ENCODE measurements at regions not wholly inside any gene's neighbourhood (a gene's known extent, or its start where the extent isn't known, plus 50 kb on each side); places are given as distances from the start of the nearest gene placed in this dataset.

- no peak for TF ChIP-seq CTCF (IDR thresholded peaks at IDR 0.05)
- TF ChIP-seq POLR2A (IDR thresholded peaks at IDR 0.05), result no peak
- 93 to 94% methylated on average over 2 of the region's 2 CpGs for WGBS, 2 donors
- DNase-seq, result no peak
- Histone ChIP-seq H3K27ac (no peak overlapping the region), H3K36me3 (ENCODE audit: low read depth, missing control alignments) (no peaks in the 10 kb centered on the region), H3K27me3 (no peaks in the 10 kb centered on the region), H3K4me1 (no peaks in the 10 kb centered on the region), H3K4me3 (no peak overlapping the region), H3K9me3 (no peaks in the 10 kb centered on the region)
- intact Hi-C loops (cut with DNase I; ENCODE audit: low total_unique reads), result no loop called here
Measured at GRCh38 chr1:5416518-5416917, 575.7 kb downstream of the NPHP4 start.

GRCh38 chr1:5415606-5416005 is 576.6 kb downstream of the NPHP4 start:
- no peak for DNase-seq
- intact Hi-C loops (cut with DNase I; ENCODE audit: low total_unique reads), result no loop called here
- WGBS, 2 donors, result 90 to 95% methylated on average over 7 of the region's 7 CpGs

GRCh38 chr1:5410652-5411051 is 581.6 kb downstream of the NPHP4 start:
- Histone ChIP-seq H3K36me3 (ENCODE audit: low read depth, missing control alignments) (no peaks in the 10 kb centered on the region), H3K9me3 (no peaks in the 10 kb centered on the region), H3K27ac (no peak overlapping the region), H3K27me3 (no peaks in the 10 kb centered on the region), H3K4me1 (no peaks in the 10 kb centered on the region), H3K4me3 (no peak overlapping the region)
- DNase-seq, result no peak
- WGBS, 2 donors, result 87 to 93% methylated on average over 4 of the region's 4 CpGs
- no peak for TF ChIP-seq POLR2A (IDR thresholded peaks at IDR 0.05)
- TF ChIP-seq CTCF (IDR thresholded peaks at IDR 0.05), result no peak
- intact Hi-C loops (cut with DNase I; ENCODE audit: low total_unique reads), result no loop called here

More at GRCh38 chr1:5415606-5416005, 576.6 kb downstream of the NPHP4 start:
- Histone ChIP-seq H3K36me3 (ENCODE audit: low read depth, missing control alignments) (no peaks in the 10 kb centered on the region), H3K27me3 (no peaks in the 10 kb centered on the region), H3K27ac (no peak overlapping the region), H3K9me3 (no peaks in the 10 kb centered on the region), H3K4me1 (no peaks in the 10 kb centered on the region), H3K4me3 (no peak overlapping the region)
- TF ChIP-seq POLR2A (IDR thresholded peaks at IDR 0.05) (no peak), CTCF (IDR thresholded peaks at IDR 0.05) (no peak)

GRCh38 chr1:5408401-5408800 is 583.8 kb downstream of the NPHP4 start:
- H3K9me3 ChIP-seq, result no peaks in the 10 kb centered on the region
- TF ChIP-seq CTCF (IDR thresholded peaks at IDR 0.05) (no peak), POLR2A (IDR thresholded peaks at IDR 0.05) (no peak)
- DNase-seq, result no peak
- H3K4me1 ChIP-seq, result no peaks in the 10 kb centered on the region
- H3K27me3 ChIP-seq, result no peaks in the 10 kb centered on the region
- no peak overlapping the region for H3K27ac ChIP-seq
- H3K4me3 ChIP-seq, result no peak overlapping the region
- no peaks in the 10 kb centered on the region for H3K36me3 ChIP-seq (ENCODE audit: low read depth, missing control alignments)
- WGBS, 2 donors, result 82 to 92% methylated on average over 1 of the region's 1 CpG
- intact Hi-C loops (cut with DNase I; ENCODE audit: low total_unique reads), result no loop called here

- no peak for TF ChIP-seq CTCF (IDR thresholded peaks at IDR 0.05)
- TF ChIP-seq POLR2A (IDR thresholded peaks at IDR 0.05), result no peak
- intact Hi-C loops (cut with DNase I; ENCODE audit: low total_unique reads), result no loop called here
- Histone ChIP-seq H3K4me1 (no peaks in the 10 kb centered on the region), H3K27ac (no peak overlapping the region), H3K36me3 (ENCODE audit: low read depth, missing control alignments) (no peaks in the 10 kb centered on the region), H3K9me3 (no peaks in the 10 kb centered on the region), H3K27me3 (no peaks in the 10 kb centered on the region), H3K4me3 (no peak overlapping the region)
- 90 to 91% methylated on average over 3 of the region's 3 CpGs for WGBS, 2 donors
- DNase-seq, result no peak
Measured at GRCh38 chr1:5405263-5405662, 587.0 kb downstream of the NPHP4 start.
